KOPT-K1 (cell line): ENCODE measurements at regions not wholly inside any gene's neighbourhood (a gene's known extent, or its start where the extent isn't known, plus 50 kb on each side); places are given as distances from the start of the nearest gene placed in this dataset.

Experiments
- H3K27ac ChIP-seq: fragments of 200-600 bp; sonication (generic); 2 replicates; pipeline ENCODE4 v1.5.1; 2016; ENCODE audit warnings: antibody characterized with exemption, mild to moderate bottlenecking, low read depth, low read length; ENCODE audit not compliant: poor library complexity, severe bottlenecking
- H3K36me3 ChIP-seq: fragments of 200-600 bp; sonication (generic); 2 replicates; pipeline ENCODE4 v1.5.1; 2017; ENCODE audit warnings: antibody characterized with exemption, mild to moderate bottlenecking, low read length, moderate library complexity; ENCODE audit not compliant: insufficient read depth
- H3K9me3 ChIP-seq: fragments of 200-600 bp; sonication (generic); 2 replicates; pipeline ENCODE4 v1.5.1; 2017; ENCODE audit warnings: antibody characterized with exemption, low read length, mild to moderate bottlenecking; ENCODE audit not compliant: insufficient read depth, poor library complexity, severe bottlenecking

DNA sequence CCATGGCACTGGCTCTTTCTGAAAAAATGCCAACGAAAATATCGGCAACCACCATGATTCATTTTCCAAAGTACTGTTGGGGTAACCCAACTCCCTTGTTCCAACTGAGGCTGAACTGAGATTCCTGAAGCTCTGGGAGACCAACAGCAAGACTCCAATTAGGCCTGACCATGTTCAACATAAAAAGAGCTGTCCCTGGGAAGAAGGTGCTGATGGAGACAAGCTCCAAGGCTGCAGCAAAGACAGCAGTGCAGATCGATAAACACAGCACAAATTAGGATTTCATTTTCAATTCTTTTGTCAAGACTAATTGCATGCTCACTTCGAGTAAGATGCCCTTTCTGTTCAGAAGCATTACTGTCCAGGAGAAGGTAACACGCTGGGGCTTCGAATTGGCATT is 968.0 kb downstream of the UQCRFS1 start:
- H3K27ac ChIP-seq: no peak overlapping the region
- H3K9me3 ChIP-seq: no peaks in the 10 kb centered on the region
- H3K36me3 ChIP-seq: no peaks in the 10 kb centered on the region

DNA sequence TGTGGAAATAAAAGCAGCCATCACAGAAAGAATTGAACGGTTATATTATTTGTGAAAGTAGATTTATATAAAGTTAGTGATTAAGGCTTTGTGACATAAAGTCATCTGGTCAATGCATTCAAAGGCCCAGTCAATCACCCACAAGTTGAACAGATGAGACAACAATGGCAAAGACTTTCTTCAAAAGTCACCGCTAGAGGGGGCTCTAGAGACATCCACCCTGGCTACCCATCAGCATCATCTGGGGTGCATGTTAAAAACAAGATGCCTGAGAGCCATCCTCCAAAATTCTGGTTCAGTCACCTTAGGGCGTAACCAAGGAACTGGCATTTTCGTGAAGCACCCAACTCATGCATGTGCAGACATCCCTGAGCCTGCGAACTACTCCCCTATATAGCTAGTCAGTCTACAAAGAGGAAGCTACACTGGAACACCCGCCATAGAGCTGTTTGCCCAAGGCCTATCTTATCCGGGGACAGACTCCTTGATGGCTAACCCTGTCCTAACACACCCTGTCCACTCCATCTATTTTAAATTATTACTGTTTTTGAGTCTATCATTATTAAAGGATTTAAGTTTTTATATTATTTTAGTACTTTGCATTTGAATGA is 970.5 kb downstream of the UQCRFS1 start:
- no peaks in the 10 kb centered on the region for H3K9me3 ChIP-seq
- H3K36me3 ChIP-seq: no peaks in the 10 kb centered on the region
- no peak overlapping the region for H3K27ac ChIP-seq

GRCh38 chr19:28239270-28239669 is 973.7 kb downstream of the UQCRFS1 start:
- Histone ChIP-seq H3K27ac (no peak overlapping the region), H3K36me3 (no peaks in the 10 kb centered on the region), H3K9me3 (no peaks in the 10 kb centered on the region)

DNA sequence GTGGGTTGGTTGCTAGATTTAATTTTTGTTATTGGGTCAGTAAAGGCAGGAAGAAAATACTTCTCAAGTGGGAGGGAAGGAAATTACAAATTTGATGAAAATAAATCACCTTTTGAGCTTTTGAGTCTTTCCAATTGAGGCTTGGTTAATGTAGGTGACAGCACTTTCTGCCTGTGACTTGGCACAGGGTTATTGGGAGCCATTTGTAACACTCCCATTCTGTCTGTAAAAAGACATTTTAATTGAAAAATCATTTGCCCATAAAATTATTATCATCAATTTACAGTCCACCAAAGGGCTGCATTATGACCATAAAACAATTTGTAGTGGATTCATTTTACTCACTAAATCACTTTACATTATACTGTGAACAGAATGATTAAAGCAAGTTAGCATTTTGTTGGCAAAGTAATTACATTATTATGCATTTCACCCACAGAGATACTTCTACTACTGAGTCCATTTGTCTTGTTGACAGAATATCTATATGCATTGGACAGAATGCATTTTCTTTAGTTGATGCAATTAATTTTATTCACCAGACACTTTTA is 974.6 kb downstream of the UQCRFS1 start:
- Histone ChIP-seq H3K36me3 (no peaks in the 10 kb centered on the region), H3K27ac (no peak overlapping the region), H3K9me3 (no peaks in the 10 kb centered on the region)

DNA sequence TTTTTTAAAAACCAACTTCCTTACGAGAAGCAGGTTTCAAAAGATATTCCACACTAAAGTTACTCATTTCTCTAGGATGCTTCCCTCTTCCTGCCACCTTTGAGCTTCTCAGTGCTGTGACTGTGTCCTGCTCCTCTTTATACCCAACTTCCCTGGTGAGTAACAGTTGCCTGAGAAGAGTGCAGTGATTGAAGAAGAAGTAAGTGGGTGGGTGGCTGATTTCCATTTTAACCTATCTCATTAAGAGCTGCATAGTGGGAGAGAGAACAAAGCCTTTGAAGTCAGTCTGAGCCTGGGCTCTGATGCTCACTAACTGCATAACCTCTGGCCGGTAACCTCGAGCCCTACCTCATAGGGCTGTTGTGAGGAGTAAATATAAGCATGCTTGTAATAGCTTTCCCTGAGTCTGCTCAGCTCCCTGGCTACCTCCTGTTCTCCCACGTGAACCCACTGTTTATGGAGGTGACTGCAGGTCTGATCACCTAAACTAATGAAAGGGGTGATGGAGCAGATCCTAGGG is 977.3 kb downstream of the UQCRFS1 start:
- H3K9me3 ChIP-seq: no peaks in the 10 kb centered on the region
- H3K27ac ChIP-seq: no peak overlapping the region
- H3K36me3 ChIP-seq: no peaks in the 10 kb centered on the region

DNA sequence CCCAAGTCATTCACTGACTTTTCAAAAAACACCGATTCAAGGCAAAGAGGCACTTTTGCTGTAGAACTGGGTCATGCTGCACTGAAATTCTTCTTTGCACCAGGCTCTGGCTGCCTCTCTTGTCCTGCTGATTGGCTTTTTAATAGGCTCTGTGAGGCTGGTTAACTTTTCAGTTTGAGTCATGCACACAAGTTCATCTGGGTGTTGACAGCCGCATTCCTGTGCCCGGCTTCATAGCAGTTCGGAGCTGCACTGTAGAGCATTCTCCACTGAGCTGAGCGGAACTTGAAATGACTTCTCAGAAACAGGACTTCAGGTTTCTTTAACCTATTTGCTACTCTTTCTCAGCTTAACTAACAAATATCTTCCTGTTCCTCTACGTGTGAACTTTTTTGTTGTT is 978.3 kb downstream of the UQCRFS1 start:
- Histone ChIP-seq H3K9me3 (no peaks in the 10 kb centered on the region), H3K27ac (no peak overlapping the region), H3K36me3 (no peaks in the 10 kb centered on the region)

DNA sequence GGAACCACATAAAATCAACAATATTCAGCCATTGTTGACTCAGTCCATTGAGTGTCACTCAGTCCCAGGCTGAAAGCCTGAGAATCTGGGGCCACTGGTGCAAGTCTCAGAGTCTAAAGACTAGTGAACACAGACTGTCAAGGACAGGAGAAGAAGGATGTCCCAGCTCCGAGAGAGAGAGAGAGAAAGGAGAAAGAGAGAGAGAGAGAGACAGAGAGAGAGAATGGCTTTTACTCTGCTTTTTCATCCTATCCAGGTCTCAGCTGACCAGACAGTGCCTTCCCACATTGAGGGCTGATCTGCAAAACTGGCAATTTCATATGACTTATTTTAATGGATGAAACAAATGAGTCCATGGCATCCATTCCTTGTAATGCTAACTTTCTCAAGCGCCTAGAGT is 984.1 kb downstream of the UQCRFS1 start:
- no peaks in the 10 kb centered on the region for H3K36me3 ChIP-seq
- no peak overlapping the region for H3K27ac ChIP-seq
- H3K9me3 ChIP-seq: no peaks in the 10 kb centered on the region

GRCh38 chr19:28224441-28224840 is 988.5 kb downstream of the UQCRFS1 start:
- H3K9me3 ChIP-seq: no peaks in the 10 kb centered on the region
- H3K27ac ChIP-seq: no peak overlapping the region
- H3K36me3 ChIP-seq: no peaks in the 10 kb centered on the region

GRCh38 chr19:28221736-28222135 is 991.2 kb downstream of the UQCRFS1 start:
- no peaks in the 10 kb centered on the region for H3K9me3 ChIP-seq
- H3K36me3 ChIP-seq: no peaks in the 10 kb centered on the region
- H3K27ac ChIP-seq: no peak overlapping the region

DNA sequence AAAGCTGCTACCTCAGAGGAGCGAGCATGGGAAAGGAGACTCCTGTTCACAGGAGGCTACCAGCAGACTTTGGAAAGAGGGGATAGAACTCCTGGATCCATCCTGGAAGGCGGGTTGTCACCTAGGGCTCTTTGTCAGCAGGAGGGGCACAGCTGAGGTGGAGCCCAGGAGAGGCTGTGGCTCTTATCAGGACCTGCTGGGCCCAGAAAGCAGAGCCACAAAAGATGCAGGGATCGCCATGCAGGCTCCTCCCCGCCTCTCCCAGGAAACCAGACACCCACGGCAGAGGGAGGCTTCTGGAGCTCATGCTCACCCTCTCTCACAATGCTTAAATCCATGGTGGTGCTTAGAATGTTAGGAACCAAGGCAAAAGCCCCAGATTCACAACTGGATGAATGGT is 994.2 kb downstream of the UQCRFS1 start:
- no peaks in the 10 kb centered on the region for H3K36me3 ChIP-seq
- no peaks in the 10 kb centered on the region for H3K9me3 ChIP-seq

GRCh38 chr19:28217022-28217421 is 995.9 kb downstream of the UQCRFS1 start:
- Histone ChIP-seq H3K9me3 (no peaks in the 10 kb centered on the region), H3K27ac (no peak overlapping the region), H3K36me3 (no peaks in the 10 kb centered on the region)

More for the DNA sequence above, 994.2 kb downstream of the UQCRFS1 start:
- H3K27ac ChIP-seq: no peak overlapping the region

- H3K9me3 ChIP-seq: no peaks in the 10 kb centered on the region
- no peak overlapping the region for H3K27ac ChIP-seq
Observed at GRCh38 chr19:28213470-28214082, 999.4 kb downstream of the UQCRFS1 start.

GRCh38 chr19:28210886-28211285 is 1002.1 kb downstream of the UQCRFS1 start:
- no peaks in the 10 kb centered on the region for H3K36me3 ChIP-seq
- no peaks in the 10 kb centered on the region for H3K9me3 ChIP-seq
- no peak overlapping the region for H3K27ac ChIP-seq

More at GRCh38 chr19:28213470-28214082, 999.4 kb downstream of the UQCRFS1 start:
- no peaks in the 10 kb centered on the region for H3K36me3 ChIP-seq

- no peak overlapping the region for H3K27ac ChIP-seq
- no peaks in the 10 kb centered on the region for H3K36me3 ChIP-seq
- H3K9me3 ChIP-seq: no peaks in the 10 kb centered on the region
Observed at GRCh38 chr19:28208745-28209144, 1004.2 kb downstream of the UQCRFS1 start.

DNA sequence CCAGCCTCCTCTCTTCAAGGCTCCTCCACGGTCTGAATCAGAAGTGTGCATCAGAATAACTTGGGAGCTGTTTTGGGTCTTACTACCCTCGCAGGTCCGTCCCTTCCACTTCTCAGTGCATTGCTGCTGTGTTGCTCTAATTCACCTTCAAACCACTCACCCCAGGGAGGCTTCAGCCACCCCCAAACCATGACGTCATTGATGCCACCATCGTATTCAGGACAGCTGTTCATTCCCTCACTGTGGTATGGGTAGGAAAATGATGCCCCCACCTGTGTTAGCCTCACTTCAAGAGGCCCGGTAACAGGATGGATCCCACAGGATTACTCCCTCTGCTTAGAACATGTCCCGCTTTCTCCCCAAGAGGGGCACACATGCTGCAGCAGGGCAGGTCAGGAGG is 1005.7 kb downstream of the UQCRFS1 start:
- no peak overlapping the region for H3K27ac ChIP-seq
- no peaks in the 10 kb centered on the region for H3K9me3 ChIP-seq
- no peaks in the 10 kb centered on the region for H3K36me3 ChIP-seq

GRCh38 chr19:28201462-28201943 is 1011.4 kb downstream of the UQCRFS1 start:
- no peaks in the 10 kb centered on the region for H3K9me3 ChIP-seq
- H3K27ac ChIP-seq: no peak overlapping the region
- H3K36me3 ChIP-seq: no peaks in the 10 kb centered on the region
